HG02938 (cell line): ENCODE measurements at regions not wholly inside any gene's neighbourhood (a gene's known extent, or its start where the extent isn't known, plus 50 kb on each side); places are given as distances from the start of the nearest gene placed in this dataset.
"Not testable (repeated sequence)": the region's sequence is repeated elsewhere in the genome, so short reads cannot be mapped to it uniquely, and the experiment has no call there.

Experiments used
- ATAC-seq: cut with Tn5 transposase; IDR thresholded peaks from one replicate; pipeline ENCODE4 v1.9.1; 2021; ENCODE audit warnings: mild to moderate bottlenecking, moderate library complexity; ENCODE audit not compliant: unreplicated experiment

DNA sequence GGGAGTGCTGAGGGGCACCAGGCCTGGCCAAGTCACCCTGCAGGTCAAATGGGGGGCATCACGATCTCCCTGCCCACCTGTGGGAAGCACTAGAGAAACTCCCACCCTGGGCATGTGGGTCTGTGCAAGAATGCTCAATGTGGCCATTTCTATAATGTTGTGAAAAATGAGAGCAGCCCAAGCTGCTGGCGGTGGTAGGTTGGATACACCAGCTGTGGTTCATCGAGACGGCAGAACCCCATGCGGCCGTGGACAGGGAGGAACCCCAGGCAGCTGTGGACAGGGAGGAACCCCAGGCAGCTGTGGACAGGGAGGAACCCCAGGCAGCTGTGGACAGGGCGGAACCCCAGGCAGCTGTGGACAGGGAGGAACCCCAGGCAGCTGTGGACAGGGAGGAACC lies 129.1 kb downstream of the BRD1 start:
- not testable (repeated sequence) for ATAC-seq

DNA sequence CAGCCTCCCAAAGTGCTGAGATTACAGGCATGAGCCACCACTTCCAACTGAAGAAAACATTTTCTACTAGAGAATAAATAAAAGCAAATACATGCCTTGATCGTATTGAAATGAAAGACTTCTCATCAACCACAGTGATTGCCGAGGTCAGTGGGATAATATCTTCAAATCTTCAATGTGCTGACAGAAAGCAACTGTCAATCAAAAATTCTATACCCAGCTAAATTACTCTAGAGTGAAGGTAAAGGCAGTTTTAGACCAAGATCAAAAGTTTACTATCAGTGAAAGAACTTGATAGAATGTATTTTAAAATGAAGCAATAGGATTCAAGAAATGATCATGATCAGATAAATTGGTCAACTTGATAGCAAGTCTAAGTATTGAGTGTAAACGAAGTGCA lies 130.6 kb downstream of the BRD1 start:
- ATAC-seq: no peak

DNA sequence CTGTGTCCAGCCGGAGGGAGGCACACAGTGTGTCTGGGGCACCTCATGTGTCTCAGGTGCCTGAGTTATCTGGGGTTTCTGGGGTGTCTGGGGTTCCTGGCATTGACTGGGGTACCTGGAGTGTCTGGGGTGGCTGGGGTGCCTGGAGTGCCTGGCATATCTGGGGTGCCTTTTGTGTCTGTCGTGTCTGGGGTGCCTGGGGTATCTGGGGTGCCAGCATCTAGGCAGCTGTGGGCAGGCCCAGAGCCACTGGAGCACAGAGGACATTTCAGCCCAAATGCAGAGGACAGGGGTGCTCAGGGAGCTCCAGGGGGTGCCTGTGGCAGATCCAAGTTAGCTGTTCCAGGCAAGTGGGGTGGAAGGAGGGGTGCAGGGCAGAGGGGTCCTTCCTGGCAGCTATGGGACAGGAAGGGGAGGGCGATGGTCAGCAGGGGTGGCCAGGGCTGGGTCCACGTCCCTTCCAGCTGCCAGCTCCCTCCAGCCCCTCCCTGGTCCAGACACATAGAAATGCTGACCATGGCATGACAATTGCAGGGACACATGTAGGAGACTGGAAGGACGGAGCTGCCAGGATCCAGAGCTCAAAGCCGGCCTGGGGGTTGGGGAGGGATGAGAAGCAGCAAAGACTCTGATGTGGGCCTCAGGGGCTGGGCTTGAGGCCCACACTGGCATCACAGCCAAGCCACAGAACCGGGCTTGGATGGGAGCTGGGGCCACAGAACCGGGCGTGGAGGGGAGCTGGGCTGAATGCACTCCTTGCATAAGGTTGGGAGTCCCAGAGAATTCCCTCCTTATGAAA lies 133.0 kb downstream of the BRD1 start:
- no peak for ATAC-seq

DNA sequence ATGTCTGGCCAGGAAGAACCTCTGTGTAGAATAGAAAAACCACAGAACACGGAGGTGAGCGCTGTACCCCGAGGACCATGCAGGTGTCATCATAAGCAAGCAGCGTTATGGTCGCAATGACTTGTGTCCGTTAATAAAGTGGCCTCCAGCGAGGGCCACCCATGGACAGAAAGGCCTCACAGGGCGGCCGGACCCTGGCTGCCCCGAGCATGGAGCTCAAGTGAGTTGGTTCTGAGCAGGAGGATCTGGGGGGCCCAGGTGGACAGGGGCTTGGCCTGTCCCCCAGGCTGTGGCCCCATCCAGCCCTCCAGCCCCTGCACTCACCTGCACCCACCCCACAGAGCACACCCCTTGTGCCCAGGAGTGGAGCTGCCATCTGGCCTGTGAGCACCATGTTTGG lies 133.8 kb downstream of the BRD1 start:
- no peak for ATAC-seq

DNA sequence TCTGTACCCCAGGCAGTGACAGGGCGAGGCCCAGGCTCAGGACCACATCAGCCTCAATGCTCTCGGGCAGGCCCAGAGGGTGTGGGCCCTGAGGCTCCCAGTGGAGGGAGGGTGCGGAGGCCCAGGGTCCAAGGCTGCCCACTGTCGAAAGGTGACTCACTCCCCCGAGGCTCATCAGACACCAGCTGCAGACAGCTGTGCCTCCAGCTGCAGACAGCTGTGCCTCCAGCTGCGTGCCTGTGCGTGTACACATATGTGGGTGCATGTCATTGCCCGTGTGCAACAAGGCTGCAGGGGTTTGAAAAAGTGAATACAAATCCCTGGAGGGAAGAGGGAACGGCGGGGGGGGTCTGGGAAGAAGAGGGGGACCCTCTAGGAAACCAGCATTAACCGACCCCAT lies 134.3 kb downstream of the BRD1 start:
- ATAC-seq: no peak

DNA sequence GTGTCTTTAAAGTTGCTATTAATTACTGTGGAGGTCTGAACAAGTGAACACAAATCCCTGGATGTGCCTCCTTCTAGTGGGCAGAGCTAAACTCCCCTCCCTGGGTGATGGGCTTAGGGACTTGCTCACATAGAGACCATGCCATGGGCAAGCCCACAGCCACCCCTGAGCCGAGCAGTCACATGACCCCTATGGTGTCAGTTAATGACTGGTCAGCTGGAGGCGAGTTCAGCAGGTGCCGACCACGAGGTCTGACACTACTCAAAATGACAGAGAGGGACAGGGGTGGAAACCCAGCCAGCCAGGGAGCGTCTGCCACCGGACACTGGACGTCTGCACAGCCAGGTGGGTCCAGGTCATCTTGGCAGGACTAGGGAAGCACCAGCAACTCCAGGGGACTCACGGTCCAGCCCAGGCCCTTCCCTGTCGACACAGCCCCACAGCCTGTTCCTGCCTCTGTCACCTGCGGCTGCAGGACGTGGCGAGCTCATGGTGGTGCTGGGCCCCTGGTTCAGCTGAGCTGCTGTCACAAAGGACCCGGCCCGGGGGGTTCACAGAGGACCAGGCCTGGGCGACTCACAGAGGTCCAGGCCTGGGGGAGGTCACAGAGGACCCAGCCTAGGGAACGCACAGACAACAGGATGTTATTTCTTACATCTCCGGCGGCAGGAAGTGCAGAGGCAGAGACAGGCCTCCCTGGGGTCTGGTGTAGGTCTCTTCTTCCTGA lies 135.0 kb downstream of the BRD1 start:
- no peak for ATAC-seq

DNA sequence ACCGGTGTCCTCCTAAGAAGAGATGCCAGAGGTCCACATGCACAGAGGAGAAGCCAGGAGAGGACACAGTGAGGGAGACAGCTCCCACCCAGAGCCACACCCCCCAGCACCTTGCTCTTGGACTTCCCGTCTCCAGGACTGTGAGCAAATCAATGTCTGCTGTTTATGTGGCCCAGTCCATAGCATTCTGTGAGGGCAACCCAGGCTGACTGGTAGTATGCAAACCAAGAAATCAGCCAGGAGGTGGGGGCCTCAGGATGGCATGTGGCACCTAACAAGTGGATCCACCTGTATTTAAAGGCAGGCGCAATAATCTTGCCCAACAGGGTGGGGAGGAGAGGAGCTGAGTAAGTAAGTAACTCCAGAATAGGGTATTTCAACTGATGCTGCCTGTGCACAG lies 136.4 kb downstream of the BRD1 start:
- no peak for ATAC-seq

DNA sequence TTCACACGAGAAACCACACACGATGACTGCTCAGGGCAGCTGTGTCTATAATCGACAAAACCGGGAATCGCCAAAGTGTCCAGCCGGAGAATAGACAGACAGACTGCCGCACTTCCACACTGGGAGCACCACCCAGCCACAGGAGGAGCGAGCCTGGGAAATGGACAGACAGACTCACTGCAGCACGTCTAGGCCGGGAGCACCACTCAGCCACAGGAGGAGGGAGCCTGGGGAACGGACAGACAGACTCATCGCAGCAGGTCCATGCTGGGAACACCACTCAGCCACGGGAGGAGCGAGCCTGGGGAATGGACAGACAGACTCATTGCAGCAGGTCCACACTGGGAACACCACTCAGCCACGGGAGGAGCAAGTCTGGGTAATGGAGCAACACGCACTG lies 137.2 kb downstream of the BRD1 start:
- ATAC-seq: no peak

DNA sequence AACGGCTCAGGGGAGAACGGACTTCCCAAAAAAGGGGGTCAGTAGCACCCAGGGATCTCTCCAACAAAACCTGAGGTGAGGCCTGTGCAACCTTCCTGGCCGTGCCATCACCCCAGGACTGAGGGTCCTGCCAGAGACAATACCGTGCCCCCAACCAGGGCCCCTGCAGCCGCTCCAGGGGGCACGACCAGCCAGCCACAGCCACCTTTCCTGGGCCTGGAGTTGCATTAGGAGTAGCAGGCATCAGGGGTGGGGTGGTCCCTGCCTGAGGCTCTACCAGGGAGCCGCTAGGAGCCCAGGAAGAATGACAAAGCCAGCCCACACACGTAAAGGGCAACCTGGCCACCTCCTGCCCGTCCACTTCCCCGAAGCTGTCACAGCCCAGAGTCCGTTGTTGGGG lies 137.8 kb downstream of the BRD1 start:
- no peak for ATAC-seq

DNA sequence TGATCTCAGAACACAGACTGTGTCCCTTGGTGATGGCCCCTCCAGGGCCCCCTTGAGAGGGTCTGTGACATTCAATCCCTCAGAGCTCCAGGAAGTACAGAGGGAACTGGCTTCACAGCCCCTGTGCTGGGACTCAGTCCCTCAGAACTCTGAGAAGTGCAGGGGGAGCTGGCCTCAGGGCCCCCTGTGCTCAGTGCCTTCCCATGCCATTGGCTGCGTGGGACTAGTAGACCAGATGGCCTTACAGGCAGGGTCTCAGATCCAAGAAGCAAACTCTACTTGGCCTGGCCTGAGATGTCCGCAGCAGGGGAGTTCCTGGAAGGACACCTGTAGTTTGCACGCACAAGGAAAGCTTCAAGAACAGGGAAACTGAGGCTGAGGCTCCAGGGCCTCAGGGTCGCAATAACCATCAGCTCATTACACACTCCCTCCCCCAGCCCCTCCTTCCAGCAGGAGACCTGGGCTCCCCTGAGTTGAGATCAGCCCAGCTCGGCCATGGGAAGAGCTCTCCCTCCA lies 138.4 kb downstream of the BRD1 start:
- no peak for ATAC-seq

DNA sequence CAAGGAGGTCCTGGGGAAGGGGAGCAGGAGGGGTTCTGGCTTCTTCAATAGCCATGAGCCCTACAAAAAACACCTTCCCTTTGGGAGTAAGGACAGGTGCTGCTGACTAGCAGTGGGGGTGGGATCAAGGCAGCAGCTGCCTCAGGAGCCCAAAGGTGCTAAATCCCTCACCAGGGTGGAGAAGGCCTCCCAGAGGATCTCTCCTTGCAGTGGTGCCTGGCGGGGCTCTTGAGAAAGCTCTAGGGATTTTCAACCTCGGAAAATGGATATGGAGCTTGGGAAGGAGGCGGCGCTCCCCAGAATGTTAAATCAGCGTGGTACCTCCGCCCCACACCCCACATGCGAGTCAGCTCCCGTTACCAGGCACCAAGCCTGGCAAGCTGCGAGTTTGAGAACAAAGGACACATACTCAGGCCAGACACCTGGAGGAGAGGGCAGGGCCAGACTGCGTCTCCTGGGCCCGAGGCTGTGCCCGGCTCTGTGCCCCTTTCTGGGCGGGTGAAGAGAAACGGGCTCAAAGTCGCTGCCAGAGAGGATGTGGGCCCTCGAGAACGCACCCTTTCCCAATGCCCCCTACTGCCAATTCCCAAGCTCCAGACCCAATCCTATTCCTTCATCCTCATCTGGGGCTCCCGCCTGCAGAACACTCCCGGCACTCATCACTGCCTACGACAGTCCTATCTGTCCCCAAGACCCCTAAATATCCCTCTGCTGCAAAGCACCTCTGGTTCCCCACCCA lies 139.0 kb downstream of the BRD1 start:
- ATAC-seq: no peak

DNA sequence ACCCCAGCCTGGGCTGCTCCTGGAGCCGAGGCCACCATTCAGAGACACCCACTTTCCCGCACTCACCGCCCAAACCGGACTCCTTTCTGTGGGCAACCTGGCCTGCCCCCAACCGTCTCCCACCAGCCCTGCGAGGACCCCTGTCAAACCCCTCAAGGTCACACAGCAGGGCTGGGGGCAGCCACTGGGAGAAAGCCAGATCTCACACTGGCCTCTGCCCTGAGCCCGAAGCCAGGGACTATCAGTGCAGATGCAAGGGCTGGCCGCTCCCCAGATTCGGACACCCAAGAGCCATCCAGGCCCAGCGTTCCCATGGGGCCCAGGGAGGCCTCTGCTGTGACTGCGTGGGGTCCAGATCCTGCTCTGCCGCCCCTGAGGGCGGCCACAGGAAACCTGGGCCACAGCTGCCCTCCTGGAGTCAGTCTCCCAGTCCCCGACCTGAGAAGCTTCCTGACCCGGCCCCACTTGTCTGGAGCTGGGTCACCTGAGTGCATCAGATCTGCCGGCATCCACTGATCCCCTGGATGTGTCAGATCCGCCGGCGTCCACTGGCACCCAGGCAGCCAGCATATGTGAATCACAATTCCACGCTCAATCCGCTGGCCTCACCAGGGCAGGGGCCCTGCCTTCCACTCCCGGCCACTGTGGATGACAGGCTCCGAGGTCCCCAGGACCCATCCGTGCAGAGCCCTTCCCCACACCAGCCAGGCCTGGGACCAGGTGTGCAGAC lies 139.7 kb downstream of the BRD1 start:
- ATAC-seq: no peak

DNA sequence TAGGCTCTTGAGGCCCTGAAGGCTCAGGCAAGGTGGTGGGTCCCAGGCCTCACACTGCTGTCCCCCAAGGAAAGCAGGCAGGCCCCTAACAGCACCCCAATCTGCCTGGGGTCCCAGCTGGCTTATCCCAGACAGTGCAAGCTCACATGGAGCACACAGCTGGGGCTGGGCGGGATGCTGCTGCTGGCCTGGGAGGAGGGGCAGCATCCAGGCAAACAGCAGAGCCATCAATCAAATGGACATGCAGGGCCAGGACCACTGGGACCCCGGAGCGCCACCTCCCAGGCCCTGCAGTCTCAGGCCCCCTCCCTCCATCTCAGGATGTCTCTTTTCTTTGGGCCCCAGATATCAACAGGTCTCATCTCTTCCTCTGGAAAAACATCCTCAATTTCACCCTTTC lies 140.3 kb downstream of the BRD1 start:
- ATAC-seq: no peak

DNA sequence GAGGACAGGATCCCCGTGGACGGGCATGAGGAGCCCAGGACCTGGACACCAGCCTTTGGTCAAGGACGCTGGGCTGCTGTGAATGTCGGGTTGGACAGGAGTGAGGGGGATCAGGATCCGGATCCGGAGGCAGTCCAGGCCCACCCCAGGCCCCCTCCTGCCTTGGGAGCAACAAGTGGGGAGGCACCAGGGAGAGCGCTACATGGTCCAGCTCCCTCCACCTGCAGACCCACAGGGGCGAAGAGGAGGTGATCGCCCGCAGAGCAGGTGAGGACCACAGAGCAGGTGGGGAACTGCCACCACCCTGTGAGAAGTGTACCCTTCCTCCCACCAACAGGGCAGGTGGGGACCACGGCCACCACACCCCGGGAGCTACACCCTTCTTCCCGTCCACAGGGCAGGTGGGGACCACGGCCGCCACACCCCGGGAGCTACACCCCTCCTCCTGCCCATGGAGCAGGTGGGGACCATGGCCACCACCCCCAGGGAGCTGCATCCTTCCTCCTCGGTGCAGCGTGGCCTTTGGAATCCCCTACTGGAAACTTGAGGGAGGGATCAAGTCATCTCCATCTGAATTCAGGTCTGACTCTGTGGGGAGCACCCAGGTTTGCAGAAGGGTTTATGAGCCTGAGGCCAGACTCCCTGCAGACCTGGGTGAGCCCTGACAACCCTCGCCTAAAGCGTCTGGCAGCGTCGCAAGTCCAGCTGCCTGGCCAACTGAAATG lies 141.0 kb downstream of the BRD1 start:
- no peak for ATAC-seq

DNA sequence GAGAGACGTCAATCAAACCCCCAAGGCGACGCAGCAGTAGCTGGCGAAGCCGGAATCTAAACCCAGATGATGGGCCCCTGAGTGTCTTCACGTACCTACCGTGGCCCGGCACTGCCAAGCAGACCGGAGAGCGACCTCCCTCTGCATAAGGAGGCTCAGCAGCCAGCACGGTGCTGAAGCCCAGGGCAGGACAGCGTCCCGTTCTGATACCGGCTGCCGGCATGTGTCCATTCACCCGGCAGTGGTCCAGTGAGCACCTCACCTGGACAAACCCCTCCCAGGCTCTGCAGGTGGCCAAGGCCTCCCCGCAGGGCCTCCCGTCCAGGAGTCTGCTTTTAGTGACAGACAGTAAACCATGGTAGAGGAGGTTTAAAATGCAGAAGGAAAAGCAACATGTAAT lies 142.0 kb downstream of the BRD1 start:
- no peak for ATAC-seq

DNA sequence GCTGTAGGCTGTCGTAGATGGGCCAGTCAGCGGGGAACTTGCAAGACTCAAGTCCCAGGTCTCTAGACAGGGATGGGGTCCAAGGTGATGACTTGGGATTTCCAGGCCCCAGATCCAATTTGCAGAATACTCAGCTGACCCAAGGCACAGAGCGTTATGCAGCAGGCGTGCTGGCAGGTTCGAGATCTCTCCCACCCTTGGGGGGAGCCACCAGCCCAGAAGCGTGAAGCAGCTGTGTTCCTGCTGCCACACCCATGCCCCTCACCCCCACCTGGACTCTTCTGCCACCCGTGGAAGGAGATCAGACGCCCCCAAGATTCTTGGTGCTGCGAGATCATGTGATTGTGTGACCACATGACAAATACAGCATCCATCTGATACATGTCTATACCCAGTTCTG lies 142.6 kb downstream of the BRD1 start:
- no peak for ATAC-seq

DNA sequence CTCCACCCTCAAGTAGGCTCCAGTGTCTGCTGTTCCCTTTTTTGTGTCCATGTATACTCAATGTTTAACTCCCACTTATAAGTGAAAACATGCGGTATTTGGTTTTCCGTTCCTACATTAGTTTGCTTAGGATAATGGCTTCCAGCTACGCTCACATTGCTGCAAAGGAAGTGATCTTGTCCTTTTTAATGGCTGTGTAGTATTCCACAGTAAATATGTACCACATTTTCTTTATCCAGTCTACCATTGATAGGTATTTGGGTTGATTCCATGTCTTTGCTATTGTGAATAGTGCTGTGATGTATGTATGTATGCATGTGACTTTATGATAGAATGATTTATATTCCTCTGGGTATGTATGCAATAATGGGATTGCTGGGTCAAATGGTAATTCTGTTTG lies 144.6 kb downstream of the BRD1 start:
- no peak for ATAC-seq

DNA sequence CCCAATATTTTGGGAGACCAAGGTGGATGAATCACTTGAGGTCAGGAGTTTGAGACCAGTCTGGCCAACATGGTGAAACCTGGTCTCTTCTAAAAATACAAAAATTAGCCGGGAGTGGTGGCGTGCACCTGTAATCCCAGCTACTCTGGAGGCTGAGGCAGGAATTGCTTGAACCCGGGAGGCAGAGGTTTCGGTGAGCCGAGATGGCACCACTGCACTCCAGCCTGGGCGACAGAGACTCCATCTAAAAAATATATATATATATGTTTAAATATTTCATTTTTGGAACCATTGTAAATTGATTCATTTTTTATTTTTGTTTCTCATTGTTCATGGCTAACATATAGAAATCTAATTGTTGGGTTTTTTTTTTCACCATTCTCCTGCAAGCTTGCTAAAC lies 146.9 kb downstream of the BRD1 start:
- not testable (repeated sequence) for ATAC-seq

DNA sequence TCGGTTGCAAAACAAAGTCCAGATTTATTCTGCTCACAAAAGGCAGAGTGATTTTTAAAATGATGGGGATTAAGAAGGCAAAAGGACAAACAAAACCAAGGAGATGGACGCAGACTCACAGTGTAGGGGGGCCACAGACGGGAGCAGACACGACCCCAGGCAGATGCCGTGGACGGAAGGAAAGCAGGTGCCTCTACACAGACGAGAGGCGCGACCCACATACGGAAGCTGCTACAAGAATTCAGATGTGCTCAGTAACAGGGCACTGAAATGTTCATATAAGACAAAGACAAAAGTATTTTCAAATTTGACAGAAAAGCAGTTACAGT lies 148.9 kb downstream of the BRD1 start:
- no peak for ATAC-seq

DNA sequence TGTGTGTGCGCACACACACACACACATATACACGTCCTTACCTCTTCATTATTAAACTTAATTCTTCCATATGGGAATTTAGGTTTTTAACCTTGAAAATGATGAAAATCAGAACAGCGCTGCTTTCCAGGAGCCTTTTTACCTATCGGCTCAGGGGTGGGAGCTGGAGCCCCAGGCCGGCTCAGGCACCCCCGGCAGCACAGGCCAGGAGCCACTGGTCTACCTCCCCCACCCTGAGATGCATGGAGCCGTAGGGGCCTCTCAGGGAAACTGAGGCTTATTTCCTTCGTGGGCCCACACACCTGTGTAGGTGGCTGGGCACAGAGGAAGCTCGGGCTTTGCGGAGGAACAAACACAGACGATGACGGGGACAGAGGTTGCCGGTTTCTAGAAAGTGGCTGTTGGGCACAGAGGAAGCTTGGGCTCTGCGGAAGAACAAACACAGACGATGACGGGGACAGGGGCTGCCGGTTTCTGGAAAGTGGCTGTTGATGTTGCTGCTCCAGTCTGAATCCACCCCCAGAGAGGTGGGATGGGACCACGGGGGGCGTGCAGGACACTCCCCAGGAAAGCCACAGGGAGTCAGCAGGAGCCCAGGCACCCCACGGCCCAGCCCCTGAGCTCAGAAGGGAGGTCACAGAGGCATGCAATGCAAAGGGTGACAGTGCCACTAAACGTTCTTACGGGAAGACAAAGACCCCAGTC lies 149.4 kb downstream of the BRD1 start:
- ATAC-seq: no peak
